Left ventricle myocardium inferior (tissue), 1 donor: ENCODE measurements at regions not wholly inside any gene's neighbourhood (a gene's known extent, or its start where the extent isn't known, plus 50 kb on each side); places are given as distances from the start of the nearest gene placed in this dataset.
A peak's percentile ranks its signal among the peaks of the same experiment; 100 is the strongest.

Source experiments
- DNase-seq: peaks from one replicate; pipeline ENCODE4 v3.0.0-alpha.2; 2020
- H3K27ac ChIP-seq: fragments of 200-600 bp; replicated peaks from 2 replicates; pipeline ENCODE4 v1.8.0; 2021
- H3K27me3 ChIP-seq: fragments of 200-600 bp; 2 replicates; pipeline ENCODE4 v1.8.0; 2021; ENCODE audit warnings: low read depth
- H3K36me3 ChIP-seq: fragments of 200-600 bp; 2 replicates; pipeline ENCODE4 v1.8.0; 2021
- H3K4me1 ChIP-seq: fragments of 200-600 bp; 2 replicates; pipeline ENCODE4 v1.8.0; 2021
- H3K4me3 ChIP-seq: fragments of 200-600 bp; 2 replicates; pipeline ENCODE4 v1.8.0; 2021; ENCODE audit warnings: mild to moderate bottlenecking, moderate library complexity
- H3K9me3 ChIP-seq: fragments of 200-600 bp; replicated peaks from 2 replicates; pipeline ENCODE4 v1.8.0; 2021
- CTCF ChIP-seq: fragments of 200-600 bp; IDR thresholded peaks from 2 replicates; pipeline ENCODE4 v1.8.0; 2021; ENCODE audit warnings: antibody characterized with exemption, mild to moderate bottlenecking, borderline replicate concordance
- intact Hi-C: fragments of 100-400 bp; cut with micrococcal nuclease; formaldehyde crosslinking; loops from one replicate; pipeline ENCODE4 v1.11.0; 2022
- donor health status: DM: no; HTN: yes; CAD: no; lungs with severe emphysema.

GRCh38 chr1:56416495-56416894 lies 162.9 kb downstream of the PLPP3 start:
- Histone ChIP-seq H3K36me3 (no peaks in the 10 kb centered on the region), H3K4me3 (no peak overlapping the region), H3K27me3 (no peaks in the 10 kb centered on the region), H3K9me3 (no peaks in the 10 kb centered on the region), H3K4me1 (peaks cover 42% of the 10 kb centered on the region), H3K27ac (no peak overlapping the region)
- DNase-seq = no peak
- TF ChIP-seq CTCF = peak; percentile 12
- intact Hi-C loops = no loop called here

- peaks cover 49% of the 10 kb centered on the region for H3K4me1 ChIP-seq
- no peaks in the 10 kb centered on the region for H3K9me3 ChIP-seq
- H3K36me3 ChIP-seq = no peaks in the 10 kb centered on the region
- TF ChIP-seq CTCF = no peak
- H3K4me3 ChIP-seq = no peak overlapping the region
- intact Hi-C loops = no loop called here
- no peaks in the 10 kb centered on the region for H3K27me3 ChIP-seq
- no peak overlapping the region for H3K27ac ChIP-seq
- no peak for DNase-seq
These were observed 163.6 kb downstream of the PLPP3 start for GRCh38 chr1:56415720-56416119.

GRCh38 chr1:56415258-56415657 lies 164.1 kb downstream of the PLPP3 start:
- peaks cover 49% of the 10 kb centered on the region for H3K4me1 ChIP-seq
- no peak for TF ChIP-seq CTCF

GRCh38 chr1:56414728-56415224 lies 164.6 kb downstream of the PLPP3 start:
- DNase-seq = no peak
- no peak for TF ChIP-seq CTCF
- Histone ChIP-seq H3K27me3 (no peaks in the 10 kb centered on the region), H3K4me3 (no peak overlapping the region), H3K27ac (peak overlapping the region; percentile 28), H3K9me3 (no peaks in the 10 kb centered on the region), H3K36me3 (no peaks in the 10 kb centered on the region), H3K4me1 (peaks cover 49% of the 10 kb centered on the region)
- intact Hi-C loops = no loop called here

More at GRCh38 chr1:56415258-56415657, 164.1 kb downstream of the PLPP3 start:
- H3K9me3 ChIP-seq = no peaks in the 10 kb centered on the region
- no peak overlapping the region for H3K4me3 ChIP-seq
- H3K27ac ChIP-seq = peak overlapping the region; percentile 28
- no peaks in the 10 kb centered on the region for H3K27me3 ChIP-seq
- DNase-seq = no peak
- intact Hi-C loops = no loop called here
- no peaks in the 10 kb centered on the region for H3K36me3 ChIP-seq

GRCh38 chr1:56413671-56414199 lies 165.6 kb downstream of the PLPP3 start:
- Histone ChIP-seq H3K27me3 (no peaks in the 10 kb centered on the region), H3K36me3 (no peaks in the 10 kb centered on the region), H3K4me1 (peaks cover 46% of the 10 kb centered on the region), H3K4me3 (no peak overlapping the region), H3K27ac (no peak overlapping the region), H3K9me3 (no peaks in the 10 kb centered on the region)
- no peak for TF ChIP-seq CTCF
- DNase-seq = no peak
- intact Hi-C loops = no loop called here
